Fibroblast of the aortic adventitia (primary cell): ENCODE measurements at regions not wholly inside any gene's neighbourhood (a gene's known extent, or its start where the extent isn't known, plus 50 kb on each side); places are given as distances from the start of the nearest gene placed in this dataset.
A peak's percentile ranks its signal among the peaks of the same experiment; 100 is the strongest.
"Not testable (repeated sequence)": the region's sequence is repeated elsewhere in the genome, so short reads cannot be mapped to it uniquely, and the experiment has no call there.

Source experiments
- DNase-seq: peaks from one replicate; pipeline ENCODE4 v3.0.0-alpha.2; 2010; ENCODE audit warnings: low read depth
- H3K4me3 ChIP-seq: 2 replicates; pipeline ENCODE4 v1.5.1; 2011; ENCODE audit warnings: low read depth, mild to moderate bottlenecking, control low read depth, low read length, moderate library complexity
- CTCF ChIP-seq: IDR thresholded peaks from 2 replicates; pipeline ENCODE4 v1.5.1; 2011; ENCODE audit warnings: mild to moderate bottlenecking, low read length, control low read depth, inconsistent platforms; ENCODE audit not compliant: insufficient read depth

- DNase-seq, result peak; percentile 42
- H3K4me3 ChIP-seq, result no peak overlapping the region
These were observed 946.0 kb downstream of the FAM181B start for GRCh38 chr11:81787584-81788049.

GRCh38 chr11:81772166-81772565 is 961.5 kb downstream of the FAM181B start:
- no peak overlapping the region for H3K4me3 ChIP-seq
- peak; percentile 80 for DNase-seq
- TF ChIP-seq CTCF, result no peak

More at GRCh38 chr11:81787584-81788049, 946.0 kb downstream of the FAM181B start:
- peak; percentile 41 for TF ChIP-seq CTCF

GRCh38 chr11:81769906-81770305 is 963.8 kb downstream of the FAM181B start:
- not testable (repeated sequence) for H3K4me3 ChIP-seq, DNase-seq

GRCh38 chr11:81756864-81757595 is 976.6 kb downstream of the FAM181B start:
- no peak for TF ChIP-seq CTCF
- DNase-seq, result no peak
- no peak overlapping the region for H3K4me3 ChIP-seq

- DNase-seq, result no peak
- no peak overlapping the region for H3K4me3 ChIP-seq
- no peak for TF ChIP-seq CTCF
These were observed 984.4 kb downstream of the FAM181B start for GRCh38 chr11:81749245-81749644.

- no peak for TF ChIP-seq CTCF
- DNase-seq, result no peak
- no peak overlapping the region for H3K4me3 ChIP-seq
These were observed 989.1 kb downstream of the FAM181B start for GRCh38 chr11:81744336-81745116.

GRCh38 chr11:81725701-81726100 is 1008.0 kb downstream of the FAM181B start:
- no peak overlapping the region for H3K4me3 ChIP-seq
- no peak for DNase-seq
- no peak for TF ChIP-seq CTCF
